ENCODE measurements at regions not wholly inside any gene's neighbourhood (a gene's known extent, or its start where the extent isn't known, plus 50 kb on each side); places are given as distances from the start of the nearest gene placed in this dataset.

DNA sequence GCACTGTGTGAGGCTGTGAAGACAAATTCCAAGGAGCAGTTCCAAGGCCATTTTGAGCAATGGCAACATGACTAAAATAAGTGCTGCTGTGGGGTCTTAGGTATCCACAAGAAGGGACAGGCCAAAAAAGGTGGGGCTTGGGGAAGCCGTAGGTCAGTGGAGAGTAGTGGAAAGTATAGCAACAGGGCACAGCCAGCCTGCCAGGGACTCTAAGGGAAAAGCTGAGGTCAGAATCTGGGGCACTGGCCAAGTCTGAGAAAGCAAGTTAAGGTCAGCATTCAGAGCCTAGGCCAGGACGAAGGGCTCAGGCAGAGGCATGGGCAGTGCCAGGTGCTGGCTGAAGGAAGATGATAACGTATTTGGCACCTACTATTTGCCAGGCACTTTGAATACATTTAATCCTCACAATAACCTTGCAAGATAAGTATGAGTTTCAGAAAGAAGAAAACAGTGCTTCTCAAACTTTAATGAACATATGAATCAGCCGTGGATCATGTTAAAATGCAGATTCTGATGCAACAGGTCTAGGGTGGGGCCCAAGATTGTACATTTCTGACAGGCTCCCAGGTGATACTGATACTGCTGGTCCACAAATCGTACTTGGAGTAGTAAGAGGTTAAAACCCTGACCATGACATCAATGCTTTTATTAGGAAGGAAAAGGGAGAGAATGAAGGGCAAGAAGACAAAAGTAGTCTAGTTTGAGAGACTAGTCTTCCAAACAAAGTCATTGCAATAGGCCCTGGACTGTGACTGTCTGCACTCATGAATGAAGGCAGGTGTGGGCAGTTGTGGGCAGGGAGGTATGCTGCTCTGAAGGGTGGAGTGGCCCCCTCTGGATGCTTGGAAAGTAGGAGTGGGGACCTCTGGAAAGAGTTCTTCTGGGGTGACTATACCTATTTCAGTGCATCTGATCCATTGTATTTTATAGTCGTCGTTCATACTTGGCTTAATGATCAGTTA is 106.3 kb upstream of the ANKRD28 start:
- TF ChIP-seq ZNF274 (IDR thresholded peaks at IDR 0.05; ENCODE audit: low read depth, low read length): no peak
- TF ChIP-seq YY1 (IDR thresholded peaks at IDR 0.05; ENCODE audit: insufficient read depth, insufficient read length): no peak
